ENCODE measurements at regions not wholly inside any gene's neighbourhood (a gene's known extent, or its start where the extent isn't known, plus 50 kb on each side); places are given as distances from the start of the nearest gene placed in this dataset.
"Not testable (repeated sequence)": the region's sequence is repeated elsewhere in the genome, so short reads cannot be mapped to it uniquely, and the experiment has no call there.

- DNase-seq (ENCODE audit: low read depth) = no peak
Measured at GRCh38 chr2:3115301-3116042, 262.1 kb downstream of the EIPR1 start.

GRCh38 chr2:3114406-3115185 lies 263.0 kb downstream of the EIPR1 start:
- no peak for DNase-seq (ENCODE audit: low read depth)

- DNase-seq (ENCODE audit: low read depth) = no peak
Measured at GRCh38 chr2:3113769-3114168, 263.8 kb downstream of the EIPR1 start.

GRCh38 chr2:3113122-3113521 lies 264.5 kb downstream of the EIPR1 start:
- no peak for DNase-seq (ENCODE audit: low read depth)

GRCh38 chr2:3112553-3112952 lies 265.1 kb downstream of the EIPR1 start:
- DNase-seq (ENCODE audit: low read depth) = no peak

- DNase-seq (ENCODE audit: low read depth) = no peak
Measured at GRCh38 chr2:3112131-3112530, 265.5 kb downstream of the EIPR1 start.

- DNase-seq (ENCODE audit: low read depth) = no peak
Measured at GRCh38 chr2:3110994-3111666, 266.5 kb downstream of the EIPR1 start.

GRCh38 chr2:3110555-3110954 lies 267.1 kb downstream of the EIPR1 start:
- DNase-seq (ENCODE audit: low read depth) = no peak

GRCh38 chr2:3108710-3109702 lies 268.6 kb downstream of the EIPR1 start:
- no peak for DNase-seq (ENCODE audit: low read depth)

- DNase-seq (ENCODE audit: low read depth) = no peak
Measured at GRCh38 chr2:3108105-3108504, 269.5 kb downstream of the EIPR1 start.

GRCh38 chr2:3107567-3107966 lies 270.1 kb downstream of the EIPR1 start:
- no peak for DNase-seq (ENCODE audit: low read depth)

- DNase-seq (ENCODE audit: low read depth) = no peak
Measured at GRCh38 chr2:3105814-3106569, 271.6 kb downstream of the EIPR1 start.

GRCh38 chr2:3104958-3105813 lies 272.4 kb downstream of the EIPR1 start:
- DNase-seq (ENCODE audit: low read depth) = not testable (repeated sequence)

GRCh38 chr2:3104261-3104660 lies 273.4 kb downstream of the EIPR1 start:
- no peak for DNase-seq (ENCODE audit: low read depth)

GRCh38 chr2:3102922-3103569 lies 274.6 kb downstream of the EIPR1 start:
- no peak for DNase-seq (ENCODE audit: low read depth)

- DNase-seq (ENCODE audit: low read depth) = no peak
Measured at GRCh38 chr2:3102081-3102921, 275.3 kb downstream of the EIPR1 start.

GRCh38 chr2:3101016-3101942 lies 276.3 kb downstream of the EIPR1 start:
- DNase-seq (ENCODE audit: low read depth) = no peak
